Esophagus muscularis mucosa (tissue), 4 donors: ENCODE measurements at regions not wholly inside any gene's neighbourhood (a gene's known extent, or its start where the extent isn't known, plus 50 kb on each side); places are given as distances from the start of the nearest gene placed in this dataset.
A peak's percentile ranks its signal among the peaks of the same experiment; 100 is the strongest.
"Not testable (repeated sequence)": the region's sequence is repeated elsewhere in the genome, so short reads cannot be mapped to it uniquely, and the experiment has no call there.

ENCODE experiments used
- DNase-seq: peaks from one replicate; pipeline ENCODE4 v3.0.0-alpha.2; 2017; ENCODE audit errors: extremely low spot score
- H3K27ac ChIP-seq, 4 donors: fragments of 200-600 bp; sonication (generic); replicated peaks in 1 of 4; 1 replicate in 3 of 4; 2 replicates in 1 of 4; pipeline ENCODE4 v1.5.1; 2016 to 2019; ENCODE audit warnings: mild to moderate bottlenecking in 1 of 4
- H3K27me3 ChIP-seq, 4 donors: fragments of 200-600 bp; sonication (generic); one replicate each; pipeline versions ENCODE4 v1.5.1 to v1.6.0; 2016 to 2019
- H3K36me3 ChIP-seq, 4 donors: fragments of 200-600 bp; sonication (generic); one replicate each; pipeline ENCODE4 v1.5.1; 2016 to 2019
- H3K4me1 ChIP-seq, 4 donors: fragments of 200-600 bp; sonication (generic); one replicate each; pipeline ENCODE4 v1.5.1; 2016 to 2019
- H3K4me3 ChIP-seq, 4 donors: fragments of 200-600 bp; sonication (generic); 1 replicate in 2 of 4; 2 replicates in 2 of 4; pipeline ENCODE4 v1.5.1; 2016 to 2019; ENCODE audit warnings: mild to moderate bottlenecking in 4 of 4, moderate library complexity in 1 of 4
- H3K9me3 ChIP-seq, 4 donors: fragments of 200-600 bp; sonication (generic); 1 replicate in 3 of 4; 2 replicates in 1 of 4; pipeline ENCODE4 v1.5.1; 2016 to 2019
- CTCF ChIP-seq, 3 experiments: fragments of 200-600 bp in 2 of 3; fragments of 450-650 bp in 1 of 3; sonication (generic) in 2 of 3; IDR thresholded peaks; one replicate each; pipeline ENCODE4 v1.5.1; 2017 to 2019; ENCODE audit warnings: antibody characterized with exemption in 3 of 3, mild to moderate bottlenecking in 2 of 3, moderate library complexity in 1 of 3
- EP300 ChIP-seq: sonication (generic); formaldehyde crosslinking; IDR thresholded peaks from one replicate; pipeline ENCODE4 v1.6.1; 2017; ENCODE audit warnings: antibody characterized with exemption
- POLR2A ChIP-seq: fragments of 450-650 bp; IDR thresholded peaks from one replicate; pipeline ENCODE4 v1.6.1; 2017; ENCODE audit warnings: antibody characterized with exemption, moderate library complexity, mild to moderate bottlenecking, low read depth
- POLR2AphosphoS5 ChIP-seq, 2 donors: sonication (generic); formaldehyde crosslinking; IDR thresholded peaks; one replicate each; pipeline ENCODE4 v1.6.1; 2017; ENCODE audit warnings: antibody characterized with exemption in 2 of 2
- WGBS: methylation state at CpG from one replicate; pipeline ENCODE4 v1.1.5; 2018; 5-methylcytosine and 5-hydroxymethylcytosine counted together
- intact Hi-C: fragments of 100-400 bp; cut with DNase I; formaldehyde crosslinking; loops from one replicate; pipeline ENCODE4 v1.15.1; 2023

GRCh38 chr10:27372095-27372494, 131.5 kb upstream of the ACBD5 start:
- intact Hi-C loops, result no loop called here
- H3K4me3 ChIP-seq, result no peak overlapping the region
- H3K9me3 ChIP-seq, result no peaks in the 10 kb centered on the region
- no peaks in the 10 kb centered on the region for H3K27me3 ChIP-seq
- no peaks in the 10 kb centered on the region for H3K36me3 ChIP-seq
- H3K4me1 ChIP-seq, result no peaks in the 10 kb centered on the region
- no peak for DNase-seq
- TF ChIP-seq POLR2A (no peak), CTCF (IDR thresholded peaks at IDR 0.05) (no peak), EP300 (no peak), POLR2AphosphoS5 (IDR thresholded peaks at IDR 0.05) (no peak)
- no peak overlapping the region for H3K27ac ChIP-seq
- WGBS, result 96% methylated on average over 5 of the region's 5 CpGs

- H3K4me3 ChIP-seq, H3K27ac ChIP-seq, DNase-seq, H3K4me1 ChIP-seq, intact Hi-C loops, H3K9me3 ChIP-seq, H3K36me3 ChIP-seq, H3K27me3 ChIP-seq: not testable (repeated sequence)
- whole genome bisulfite sequencing, result 90% methylated on average over 5 of the region's 5 CpGs
Measured at GRCh38 chr10:27371375-27371774, 130.8 kb upstream of the ACBD5 start.

- no peaks in the 10 kb centered on the region for H3K4me1 ChIP-seq
- no peaks in the 10 kb centered on the region for H3K36me3 ChIP-seq
- no peaks in the 10 kb centered on the region for H3K27me3 ChIP-seq
- H3K27ac ChIP-seq, result no peak overlapping the region
- DNase-seq, result no peak
- H3K9me3 ChIP-seq, result no peaks in the 10 kb centered on the region
- 79% methylated on average over 3 of the region's 3 CpGs for WGBS
- TF ChIP-seq CTCF (IDR thresholded peaks at IDR 0.05) (peak in 1 of 3 experiments; percentile 2), POLR2AphosphoS5 (IDR thresholded peaks at IDR 0.05) (no peak)
- H3K4me3 ChIP-seq, result no peak overlapping the region
- intact Hi-C loops, result no loop called here
Measured at GRCh38 chr10:27369880-27370279, 129.3 kb upstream of the ACBD5 start.

- WGBS, result 90% methylated on average over 10 of the region's 10 CpGs
- Histone ChIP-seq H3K4me3 (no peak overlapping the region), H3K36me3 (no peaks in the 10 kb centered on the region), H3K9me3 (no peaks in the 10 kb centered on the region), H3K27me3 (no peaks in the 10 kb centered on the region), H3K4me1 (no peaks in the 10 kb centered on the region), H3K27ac (no peak overlapping the region)
- no peak for TF ChIP-seq POLR2AphosphoS5 (IDR thresholded peaks at IDR 0.05)
- TF ChIP-seq EP300, result no peak
- no peak for TF ChIP-seq POLR2A
- intact Hi-C loops, result no loop called here
- no peak for DNase-seq
Measured at GRCh38 chr10:27368706-27369105, 128.1 kb upstream of the ACBD5 start.

GRCh38 chr10:27366769-27367168, 126.2 kb upstream of the ACBD5 start:
- Histone ChIP-seq H3K4me1 (no peaks in the 10 kb centered on the region), H3K27ac (no peak overlapping the region), H3K4me3 (no peak overlapping the region), H3K9me3 (no peaks in the 10 kb centered on the region), H3K27me3 (no peaks in the 10 kb centered on the region), H3K36me3 (no peaks in the 10 kb centered on the region)
- WGBS, result 59% methylated on average over 1 of the region's 1 CpG
- TF ChIP-seq EP300 (no peak), POLR2A (no peak), POLR2AphosphoS5 (IDR thresholded peaks at IDR 0.05) (no peak), CTCF (IDR thresholded peaks at IDR 0.05) (no peak)
- DNase-seq, result no peak
- intact Hi-C loops, result no loop called here

GRCh38 chr10:27364028-27364427, 123.4 kb upstream of the ACBD5 start:
- Histone ChIP-seq H3K27me3 (no peaks in the 10 kb centered on the region), H3K4me3 (no peak overlapping the region), H3K4me1 (no peaks in the 10 kb centered on the region), H3K27ac (no peak overlapping the region), H3K9me3 (no peaks in the 10 kb centered on the region), H3K36me3 (no peaks in the 10 kb centered on the region)
- 76% methylated on average over 8 of the region's 8 CpGs for WGBS
- intact Hi-C loops, result loop anchor here (5.0 kb wide), 1 partner anchor 142 kb away; no protein-coding TSS in a partner anchor
- no peak for DNase-seq
- TF ChIP-seq CTCF (IDR thresholded peaks at IDR 0.05), result no peak
